ENCODE measurements at regions not wholly inside any gene's neighbourhood (a gene's known extent, or its start where the extent isn't known, plus 50 kb on each side); places are given as distances from the start of the nearest gene placed in this dataset.

DNA sequence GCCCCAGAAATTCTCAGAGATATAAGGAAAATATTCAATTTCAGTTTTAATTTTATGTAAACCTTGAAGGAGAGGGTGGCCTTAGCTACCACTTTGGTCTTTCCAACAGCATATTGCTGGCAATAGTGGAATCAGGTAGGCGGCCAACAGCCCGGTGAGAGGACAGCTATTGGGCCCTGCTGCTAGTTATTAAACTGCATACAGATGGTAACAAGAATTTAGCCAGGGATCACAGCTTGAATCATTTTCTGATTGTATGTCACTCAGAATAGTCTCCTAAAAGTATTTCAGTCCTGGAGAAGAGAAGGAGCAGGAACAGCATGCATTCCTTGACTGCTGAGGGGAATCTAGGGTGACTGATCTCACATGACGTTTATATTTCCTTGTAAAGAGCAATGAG lies 261.4 kb upstream of the SMIM30 start:
- TF ChIP-seq, protein P1, sequence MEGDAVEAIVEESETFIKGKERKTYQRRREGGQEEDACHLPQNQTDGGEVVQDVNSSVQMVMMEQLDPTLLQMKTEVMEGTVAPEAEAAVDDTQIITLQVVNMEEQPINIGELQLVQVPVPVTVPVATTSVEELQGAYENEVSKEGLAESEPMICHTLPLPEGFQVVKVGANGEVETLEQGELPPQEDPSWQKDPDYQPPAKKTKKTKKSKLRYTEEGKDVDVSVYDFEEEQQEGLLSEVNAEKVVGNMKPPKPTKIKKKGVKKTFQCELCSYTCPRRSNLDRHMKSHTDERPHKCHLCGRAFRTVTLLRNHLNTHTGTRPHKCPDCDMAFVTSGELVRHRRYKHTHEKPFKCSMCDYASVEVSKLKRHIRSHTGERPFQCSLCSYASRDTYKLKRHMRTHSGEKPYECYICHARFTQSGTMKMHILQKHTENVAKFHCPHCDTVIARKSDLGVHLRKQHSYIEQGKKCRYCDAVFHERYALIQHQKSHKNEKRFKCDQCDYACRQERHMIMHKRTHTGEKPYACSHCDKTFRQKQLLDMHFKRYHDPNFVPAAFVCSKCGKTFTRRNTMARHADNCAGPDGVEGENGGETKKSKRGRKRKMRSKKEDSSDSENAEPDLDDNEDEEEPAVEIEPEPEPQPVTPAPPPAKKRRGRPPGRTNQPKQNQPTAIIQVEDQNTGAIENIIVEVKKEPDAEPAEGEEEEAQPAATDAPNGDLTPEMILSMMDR (conservative IDR thresholded peaks at IDR 0.05; ENCODE audit: low read length) = no peak
- no peak for TF ChIP-seq EZH2phosphoT487 (IDR thresholded peaks at IDR 0.05; ENCODE audit: borderline replicate concordance, low read depth, low read length)

Measured in OCI-LY7 (cell line).